DND-41 (cell line): ENCODE measurements at regions not wholly inside any gene's neighbourhood (a gene's known extent, or its start where the extent isn't known, plus 50 kb on each side); places are given as distances from the start of the nearest gene placed in this dataset.

Experiments used
- ATAC-seq: fragments of 200-7000 bp; cut with Tn5 transposase; 3 replicates; pipeline ENCODE4 v1.9.1; 2021; ENCODE audit warnings: low read depth; ENCODE audit not compliant: insufficient read depth
- DNase-seq: peaks from one replicate; pipeline ENCODE4 v3.0.0-alpha.2; 2020
- H2AFZ ChIP-seq: 2 replicates; pipeline ENCODE4 v1.6.0; 2012; ENCODE audit warnings: low read depth, low read length
- H3K27ac ChIP-seq: 2 replicates; pipeline ENCODE4 v1.5.1; 2012; ENCODE audit warnings: low read length, inconsistent platforms
- H3K27me3 ChIP-seq: fragments of 200-600 bp; sonication (generic); 2 replicates; pipeline ENCODE4 v1.6.0; 2012; ENCODE audit warnings: low read length, mild to moderate bottlenecking, inconsistent platforms; ENCODE audit not compliant: insufficient read depth, poor library complexity
- H3K36me3 ChIP-seq: 2 replicates; pipeline ENCODE4 v1.5.1; 2012; ENCODE audit warnings: low read length, inconsistent platforms; ENCODE audit not compliant: insufficient read depth
- H3K4me1 ChIP-seq: 2 replicates; pipeline ENCODE4 v1.5.1; 2012; ENCODE audit warnings: mild to moderate bottlenecking, low read length; ENCODE audit not compliant: insufficient read depth
- H3K4me2 ChIP-seq: 2 replicates; pipeline ENCODE4 v1.6.0; 2012; ENCODE audit warnings: mild to moderate bottlenecking, moderate library complexity, low read length, inconsistent platforms; ENCODE audit not compliant: insufficient read depth
- H3K4me3 ChIP-seq, 2 experiments: fragments of 200-600 bp in 1 of 2; shearing (Covaris generic) in 1 of 2; 2 replicates each; pipeline ENCODE4 v1.5.1; 2012 to 2016; ENCODE audit warnings: inconsistent platforms in 2 of 2, low read length in 2 of 2, mild to moderate bottlenecking in 2 of 2, low read depth in 1 of 2, moderate library complexity in 1 of 2
- H3K79me2 ChIP-seq: 2 replicates; pipeline ENCODE4 v1.6.0; 2012; ENCODE audit warnings: low read length, inconsistent platforms; ENCODE audit not compliant: insufficient read depth
- H3K9ac ChIP-seq: 2 replicates; pipeline ENCODE4 v1.6.0; 2012; ENCODE audit warnings: low read depth, mild to moderate bottlenecking, inconsistent platforms, low read length, moderate library complexity
- H3K9me3 ChIP-seq: 2 replicates; pipeline ENCODE4 v1.5.1; 2012; ENCODE audit warnings: low read length, moderate library complexity, mild to moderate bottlenecking, inconsistent platforms; ENCODE audit not compliant: insufficient read depth, severe bottlenecking
- H4K20me1 ChIP-seq: 2 replicates; pipeline ENCODE4 v1.6.0; 2012; ENCODE audit warnings: low read length; ENCODE audit not compliant: insufficient read depth
- CTCF ChIP-seq: IDR thresholded peaks from 2 replicates; pipeline ENCODE4 v1.5.1; 2012; ENCODE audit warnings: borderline replicate concordance, low read length, moderate library complexity, mild to moderate bottlenecking; ENCODE audit not compliant: poor library complexity, severe bottlenecking; ENCODE audit errors: extremely low read depth
- EZH2 ChIP-seq: IDR thresholded peaks from 3 replicates; pipeline ENCODE4 v1.6.1; 2012; ENCODE audit warnings: borderline replicate concordance, low read depth, mild to moderate bottlenecking, moderate library complexity, low read length, inconsistent platforms; ENCODE audit not compliant: severe bottlenecking

- Histone ChIP-seq H3K27ac (no peak overlapping the region), H3K4me1 (no peaks in the 10 kb centered on the region), H3K9me3 (no peaks in the 10 kb centered on the region), H3K79me2 (no peaks in the 10 kb centered on the region), H3K9ac (no peak overlapping the region), H3K27me3 (no peaks in the 10 kb centered on the region), H3K4me2 (no peak overlapping the region), H4K20me1 (no peaks in the 10 kb centered on the region), H2AFZ (no peak overlapping the region), H3K36me3 (no peaks in the 10 kb centered on the region), H3K4me3 (no peak overlapping the region)
- TF ChIP-seq EZH2 (no peak), CTCF (peak; percentile 61)
- DNase-seq (no peak), ATAC-seq (peak; percentile 39; the same call in 1 of the 3 replicates)
These were observed 56.5 kb upstream of the ERBB4 start for GRCh38 chr2:212595036-212595654.

GRCh38 chr2:212592695-212593094, 54.1 kb upstream of the ERBB4 start:
- no peak overlapping the region for H2AFZ ChIP-seq
- H3K4me1 ChIP-seq = no peaks in the 10 kb centered on the region
- ATAC-seq (no peak), DNase-seq (no peak)
- no peaks in the 10 kb centered on the region for H4K20me1 ChIP-seq
- no peak overlapping the region for H3K9ac ChIP-seq
- H3K27me3 ChIP-seq = peaks cover 3% of the 10 kb centered on the region
- no peak for TF ChIP-seq EZH2
- TF ChIP-seq CTCF = no peak
- H3K79me2 ChIP-seq = no peaks in the 10 kb centered on the region
- no peaks in the 10 kb centered on the region for H3K36me3 ChIP-seq
- H3K4me2 ChIP-seq = no peak overlapping the region
- H3K27ac ChIP-seq = no peak overlapping the region
- H3K9me3 ChIP-seq = no peaks in the 10 kb centered on the region
- no peak overlapping the region for H3K4me3 ChIP-seq
